ENCODE measurements at regions not wholly inside any gene's neighbourhood (a gene's known extent, or its start where the extent isn't known, plus 50 kb on each side); places are given as distances from the start of the nearest gene placed in this dataset.
"Not testable (repeated sequence)": the region's sequence is repeated elsewhere in the genome, so short reads cannot be mapped to it uniquely, and the experiment has no call there.

DNA sequence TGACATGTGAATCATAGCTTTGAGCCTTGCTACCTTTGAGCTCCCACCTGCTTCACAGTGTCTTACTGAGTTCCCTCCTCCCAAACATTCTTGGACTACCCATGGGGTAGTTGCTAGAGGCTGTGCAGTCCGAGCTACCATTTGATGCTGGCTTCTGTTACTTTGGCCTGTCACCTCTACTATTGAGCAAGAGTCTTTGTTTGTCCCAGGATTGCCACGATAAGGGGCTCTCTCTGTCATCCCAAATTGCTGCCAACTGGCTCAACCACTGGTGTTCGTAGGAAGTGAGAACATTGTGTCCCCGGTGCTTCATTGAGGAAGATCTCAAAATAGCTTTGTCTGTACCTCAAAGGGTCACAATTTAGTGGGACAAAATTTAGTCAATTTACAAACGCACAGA is 59.1 kb upstream of the PAX8 start:
- no peak for DNase-seq

- DNase-seq, result not testable (repeated sequence)
Measured at GRCh38 chr2:113336040-113336439, 57.3 kb upstream of the PAX8 start.

GRCh38 chr2:113334147-113334546 is 55.4 kb upstream of the PAX8 start:
- DNase-seq, result no peak

DNA sequence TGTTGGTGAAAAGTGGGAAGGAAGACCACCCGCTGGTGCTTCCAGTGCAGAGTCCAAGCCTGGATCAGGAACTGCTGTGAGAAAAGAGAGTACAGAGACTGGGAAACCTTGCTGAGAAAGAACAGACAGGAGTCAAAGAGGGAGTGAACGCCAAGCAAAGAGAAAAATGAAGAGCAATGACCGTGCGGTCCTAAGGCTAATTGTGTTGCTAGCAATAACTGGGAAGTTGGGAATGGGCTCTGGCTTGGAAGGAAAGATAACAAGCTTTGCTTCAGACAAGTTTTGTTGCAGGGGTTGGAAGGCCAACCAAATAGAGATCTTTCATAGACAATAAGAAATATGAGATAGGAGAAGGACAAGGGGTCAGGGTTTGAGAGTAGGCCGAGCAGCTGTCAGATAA is 55.0 kb upstream of the PAX8 start:
- not testable (repeated sequence) for DNase-seq

DNA sequence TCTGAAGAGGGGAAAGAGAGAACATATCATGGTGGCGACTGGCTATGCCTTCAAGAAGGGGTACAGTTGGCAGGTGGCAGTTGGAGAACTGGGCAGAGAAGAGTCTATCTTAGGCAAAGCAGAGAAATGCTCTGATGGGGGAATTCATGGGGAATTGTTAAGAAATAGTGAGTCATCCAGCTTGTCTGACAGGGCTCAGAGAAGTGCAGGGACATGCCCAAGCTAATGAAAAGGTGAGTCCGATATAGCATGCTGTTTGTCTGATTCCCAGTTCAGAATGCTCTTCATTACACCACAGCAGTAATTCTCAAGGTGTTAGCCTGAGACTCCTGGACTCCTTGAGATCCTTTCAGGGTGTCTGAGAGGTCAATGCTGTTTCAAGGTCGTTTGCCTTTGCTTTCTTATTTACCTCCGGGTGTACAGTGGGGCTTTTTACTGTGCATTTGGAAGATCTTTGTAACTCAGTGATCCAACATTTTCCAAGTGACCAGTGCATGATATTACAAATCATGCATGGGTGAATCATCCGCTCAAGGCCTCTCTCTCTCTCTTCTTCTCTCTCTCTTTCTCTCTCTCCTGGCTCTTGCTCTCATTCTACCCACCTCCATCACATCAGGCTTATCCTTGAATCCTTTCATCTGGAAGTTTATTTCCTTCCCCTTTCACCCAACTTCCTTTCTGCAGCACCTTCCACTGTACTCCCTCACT is 51.5 kb upstream of the PAX8 start:
- peak; percentile 48 for DNase-seq

GRCh38 chr2:113328973-113329372 is 50.3 kb upstream of the PAX8 start:
- DNase-seq, result not testable (repeated sequence)

- DNase-seq, result not testable (repeated sequence)
Measured at GRCh38 chr2:113328572-113328971, 49.9 kb upstream of the PAX8 start.

Measured in inflammatory macrophage treated with lipopolysaccharide for 4 hours (primary cell).